T-helper 17 cell (primary cell): ENCODE measurements at regions not wholly inside any gene's neighbourhood (a gene's known extent, or its start where the extent isn't known, plus 50 kb on each side); places are given as distances from the start of the nearest gene placed in this dataset.

Source experiments
- ATAC-seq: fragments of 150-1000 bp; cut with Tn5 transposase; 2 replicates; pipeline ENCODE4 v1.10.0; 2021; ENCODE audit warnings: mild to moderate bottlenecking, moderate library complexity
- DNase-seq, 3 donors: peaks; one replicate each; pipeline versions ENCODE4 v3.0.0 to v3.0.0-alpha.2; 2020 to 2021
- H3K9me3 ChIP-seq: one replicate; pipeline ENCODE4 v1.7.0; 2013; ENCODE audit warnings: low read length, mild to moderate bottlenecking; ENCODE audit not compliant: control insufficient read depth, poor library complexity, severe bottlenecking
- H3K27ac Mint-ChIP-seq: one replicate; pipeline ENCODE4 v1.8.0; 2022; ENCODE audit warnings: mild to moderate bottlenecking, moderate library complexity, mixed read lengths
- H3K27me3 Mint-ChIP-seq: one replicate; pipeline ENCODE4 v1.8.0; 2022; ENCODE audit warnings: mixed read lengths
- H3K36me3 Mint-ChIP-seq: one replicate; pipeline ENCODE4 v1.8.0; 2022; ENCODE audit warnings: low read depth, mixed read lengths
- H3K4me1 Mint-ChIP-seq: one replicate; pipeline ENCODE4 v1.8.0; 2022; ENCODE audit warnings: mild to moderate bottlenecking, mixed read lengths
- H3K4me3 Mint-ChIP-seq: one replicate; pipeline ENCODE4 v1.8.0; 2022; ENCODE audit warnings: mild to moderate bottlenecking, moderate library complexity, mixed read lengths

- no peak overlapping the region for H3K27ac Mint-ChIP-seq
- ATAC-seq = no peak
- peaks cover 22% of the 10 kb centered on the region for H3K27me3 Mint-ChIP-seq
- H3K9me3 ChIP-seq = no peaks in the 10 kb centered on the region
- DNase-seq = no peak
- H3K4me3 Mint-ChIP-seq = no peak overlapping the region
- H3K36me3 Mint-ChIP-seq = peaks cover 3% of the 10 kb centered on the region
- no peaks in the 10 kb centered on the region for H3K4me1 Mint-ChIP-seq
Observed at GRCh38 chr15:100714034-100714748, 111.8 kb downstream of the ASB7 start.

- ATAC-seq (no peak), DNase-seq (no peak)
- Mint-ChIP-seq H3K4me1 (no peaks in the 10 kb centered on the region), H3K27me3 (peaks cover 22% of the 10 kb centered on the region), H3K4me3 (no peak overlapping the region), H3K36me3 (peaks cover 3% of the 10 kb centered on the region), H3K27ac (no peak overlapping the region)
- no peaks in the 10 kb centered on the region for H3K9me3 ChIP-seq
Observed at GRCh38 chr15:100714749-100715342, 112.5 kb downstream of the ASB7 start.

- no peak for ATAC-seq
- peaks cover 3% of the 10 kb centered on the region for H3K36me3 Mint-ChIP-seq
Observed at GRCh38 chr15:100715571-100716455, 113.4 kb downstream of the ASB7 start.

GRCh38 chr15:100716456-100717085 lies 114.2 kb downstream of the ASB7 start:
- Mint-ChIP-seq H3K4me1 (peaks cover 3% of the 10 kb centered on the region), H3K36me3 (peaks cover 3% of the 10 kb centered on the region), H3K27ac (no peak overlapping the region), H3K27me3 (peaks cover 26% of the 10 kb centered on the region), H3K4me3 (no peak overlapping the region)
- H3K9me3 ChIP-seq = no peaks in the 10 kb centered on the region
- DNase-seq (no peak), ATAC-seq (no peak)

More at GRCh38 chr15:100715571-100716455, 113.4 kb downstream of the ASB7 start:
- no peak for DNase-seq
- peaks cover 3% of the 10 kb centered on the region for H3K4me1 Mint-ChIP-seq
- H3K4me3 Mint-ChIP-seq = no peak overlapping the region
- peaks cover 26% of the 10 kb centered on the region for H3K27me3 Mint-ChIP-seq
- no peaks in the 10 kb centered on the region for H3K9me3 ChIP-seq
- no peak overlapping the region for H3K27ac Mint-ChIP-seq

- peaks cover 26% of the 10 kb centered on the region for H3K27me3 Mint-ChIP-seq
- H3K27ac Mint-ChIP-seq = no peak overlapping the region
- DNase-seq (no peak), ATAC-seq (no peak)
- no peaks in the 10 kb centered on the region for H3K9me3 ChIP-seq
- H3K36me3 Mint-ChIP-seq = peaks cover 3% of the 10 kb centered on the region
- peaks cover 3% of the 10 kb centered on the region for H3K4me1 Mint-ChIP-seq
- no peak overlapping the region for H3K4me3 Mint-ChIP-seq
Observed at GRCh38 chr15:100717596-100717995, 115.2 kb downstream of the ASB7 start.

GRCh38 chr15:100718075-100718980 lies 115.9 kb downstream of the ASB7 start:
- Mint-ChIP-seq H3K27me3 (peaks cover 32% of the 10 kb centered on the region), H3K36me3 (peaks cover 3% of the 10 kb centered on the region), H3K4me3 (no peak overlapping the region), H3K4me1 (peaks cover 3% of the 10 kb centered on the region), H3K27ac (no peak overlapping the region)
- DNase-seq (no peak), ATAC-seq (no peak)
- H3K9me3 ChIP-seq = no peaks in the 10 kb centered on the region

- Mint-ChIP-seq H3K27ac (no peak overlapping the region), H3K27me3 (peaks cover 34% of the 10 kb centered on the region), H3K36me3 (peaks cover 3% of the 10 kb centered on the region), H3K4me3 (no peak overlapping the region), H3K4me1 (peaks cover 3% of the 10 kb centered on the region)
- H3K9me3 ChIP-seq = no peaks in the 10 kb centered on the region
- DNase-seq (no peak), ATAC-seq (no peak)
Observed at GRCh38 chr15:100720406-100720967, 118.1 kb downstream of the ASB7 start.

GRCh38 chr15:100721758-100722550 lies 119.6 kb downstream of the ASB7 start:
- Mint-ChIP-seq H3K27ac (no peak overlapping the region), H3K36me3 (peaks cover 3% of the 10 kb centered on the region), H3K27me3 (peaks cover 28% of the 10 kb centered on the region), H3K4me3 (no peak overlapping the region), H3K4me1 (peaks cover 3% of the 10 kb centered on the region)
- no peaks in the 10 kb centered on the region for H3K9me3 ChIP-seq
- no peak for DNase-seq
- no peak for ATAC-seq

GRCh38 chr15:100722551-100723314 lies 120.3 kb downstream of the ASB7 start:
- Mint-ChIP-seq H3K4me1 (peaks cover 3% of the 10 kb centered on the region), H3K36me3 (peaks cover 3% of the 10 kb centered on the region), H3K4me3 (no peak overlapping the region), H3K27ac (no peak overlapping the region), H3K27me3 (peaks cover 28% of the 10 kb centered on the region)
- DNase-seq (no peak), ATAC-seq (no peak)
- no peaks in the 10 kb centered on the region for H3K9me3 ChIP-seq

- H3K4me1 Mint-ChIP-seq = peaks cover 3% of the 10 kb centered on the region
- no peak overlapping the region for H3K4me3 Mint-ChIP-seq
- ATAC-seq (no peak), DNase-seq (no peak)
- H3K9me3 ChIP-seq = no peaks in the 10 kb centered on the region
- H3K27ac Mint-ChIP-seq = no peak overlapping the region
- peaks cover 27% of the 10 kb centered on the region for H3K27me3 Mint-ChIP-seq
- peaks cover 2% of the 10 kb centered on the region for H3K36me3 Mint-ChIP-seq
Observed at GRCh38 chr15:100723315-100723801, 121.0 kb downstream of the ASB7 start.
